HEK293T (cell line): ENCODE measurements at regions not wholly inside any gene's neighbourhood (a gene's known extent, or its start where the extent isn't known, plus 50 kb on each side); places are given as distances from the start of the nearest gene placed in this dataset.

Source experiments
- ARNT ChIP-seq: fragments of 450-650 bp; IDR thresholded peaks from 2 replicates; pipeline ENCODE4 v1.6.1; 2017; ENCODE audit warnings: mild to moderate bottlenecking
- FOXA1 ChIP-seq: fragments of 450-650 bp; IDR thresholded peaks from 2 replicates; pipeline ENCODE4 v1.6.1; 2016; ENCODE audit warnings: mild to moderate bottlenecking
- FOXK2 ChIP-seq: fragments of 450-650 bp; IDR thresholded peaks from 2 replicates; pipeline ENCODE4 v1.6.1; 2016; ENCODE audit warnings: mild to moderate bottlenecking
- NFRKB ChIP-seq: fragments of 450-650 bp; IDR thresholded peaks from 2 replicates; pipeline ENCODE4 v1.6.1; 2016; ENCODE audit warnings: mild to moderate bottlenecking, moderate library complexity
- SP1 ChIP-seq: fragments of 450-650 bp; IDR thresholded peaks from 2 replicates; pipeline ENCODE4 v1.6.1; 2017
- SUZ12 ChIP-seq: fragments of 450-650 bp; IDR thresholded peaks from 2 replicates; pipeline ENCODE4 v1.6.1; 2016; ENCODE audit warnings: mild to moderate bottlenecking
- TARDBP ChIP-seq: fragments of 450-650 bp; IDR thresholded peaks from 2 replicates; pipeline ENCODE4 v1.6.1; 2016
- ZNF384 ChIP-seq: fragments of 450-650 bp; IDR thresholded peaks from 2 replicates; pipeline ENCODE4 v1.6.1; 2016
- TF ChIP-seq, protein P1 (sequence below): fragments of 450-650 bp; IDR thresholded peaks from 2 replicates; pipeline ENCODE4 v1.6.1; 2016

DNA sequence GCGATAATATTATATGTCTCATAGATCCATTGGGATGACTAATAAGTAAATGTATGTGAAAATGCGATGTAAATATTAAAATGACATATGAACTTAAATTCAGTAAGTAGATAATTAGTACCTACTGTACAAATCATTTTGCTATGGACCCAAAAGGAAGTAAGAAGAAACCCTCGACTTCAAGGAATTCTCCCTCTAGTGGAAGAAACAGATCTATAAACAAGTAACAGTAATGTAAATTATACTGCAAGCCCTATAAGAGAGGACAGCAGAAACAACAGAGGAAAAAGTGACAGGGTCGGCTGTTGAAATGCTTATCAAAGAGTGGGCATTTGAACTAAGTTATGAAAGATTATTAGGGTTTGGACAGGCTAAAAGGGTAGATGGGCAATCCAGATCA lies 320.3 kb downstream of the DMAC1 start:
- TF ChIP-seq ARNT (no peak), TARDBP (no peak), FOXA1 (no peak), ZNF384 (no peak), FOXK2 (no peak), SP1 (no peak), SUZ12 (no peak), NFRKB (no peak)
- TF ChIP-seq, protein P1, sequence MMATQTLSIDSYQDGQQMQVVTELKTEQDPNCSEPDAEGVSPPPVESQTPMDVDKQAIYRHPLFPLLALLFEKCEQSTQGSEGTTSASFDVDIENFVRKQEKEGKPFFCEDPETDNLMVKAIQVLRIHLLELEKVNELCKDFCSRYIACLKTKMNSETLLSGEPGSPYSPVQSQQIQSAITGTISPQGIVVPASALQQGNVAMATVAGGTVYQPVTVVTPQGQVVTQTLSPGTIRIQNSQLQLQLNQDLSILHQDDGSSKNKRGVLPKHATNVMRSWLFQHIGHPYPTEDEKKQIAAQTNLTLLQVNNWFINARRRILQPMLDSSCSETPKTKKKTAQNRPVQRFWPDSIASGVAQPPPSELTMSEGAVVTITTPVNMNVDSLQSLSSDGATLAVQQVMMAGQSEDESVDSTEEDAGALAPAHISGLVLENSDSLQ = no peak
